Esophagus mucosa (tissue), 1 donor: ENCODE measurements at regions not wholly inside any gene's neighbourhood (a gene's known extent, or its start where the extent isn't known, plus 50 kb on each side); places are given as distances from the start of the nearest gene placed in this dataset.

Experiments used
- ATAC-seq: fragments of 200-7000 bp; cut with Tn5 transposase; one replicate; pipeline ENCODE4 v1.9.1; 2020
- donor health status: DM: yes; HTN: yes; CAD: no.

- ATAC-seq, result peak; percentile 55
Observed at GRCh38 chr6:12383448-12383847, 93.3 kb downstream of the EDN1 start.

- ATAC-seq, result no peak
Observed at GRCh38 chr6:12384357-12384912, 94.3 kb downstream of the EDN1 start.

GRCh38 chr6:12385316-12385715 is 95.2 kb downstream of the EDN1 start:
- ATAC-seq, result no peak

GRCh38 chr6:12386816-12387215 is 96.7 kb downstream of the EDN1 start:
- ATAC-seq, result no peak

- no peak for ATAC-seq
Observed at GRCh38 chr6:12391472-12391871, 101.3 kb downstream of the EDN1 start.

- no peak for ATAC-seq
Observed at GRCh38 chr6:12392490-12392889, 102.3 kb downstream of the EDN1 start.

GRCh38 chr6:12393100-12393499 is 102.9 kb downstream of the EDN1 start:
- no peak for ATAC-seq

- ATAC-seq, result no peak
Observed at GRCh38 chr6:12394170-12394569, 104.0 kb downstream of the EDN1 start.

- no peak for ATAC-seq
Observed at GRCh38 chr6:12395898-12396297, 105.7 kb downstream of the EDN1 start.

GRCh38 chr6:12401200-12401599 is 111.0 kb downstream of the EDN1 start:
- no peak for ATAC-seq

GRCh38 chr6:12403201-12403826 is 113.2 kb downstream of the EDN1 start:
- peak; percentile 36 for ATAC-seq

- no peak for ATAC-seq
Observed at GRCh38 chr6:12403947-12404647, 113.9 kb downstream of the EDN1 start.

- ATAC-seq, result no peak
Observed at GRCh38 chr6:12404651-12405050, 114.5 kb downstream of the EDN1 start.

- no peak for ATAC-seq
Observed at GRCh38 chr6:12408752-12409151, 118.6 kb downstream of the EDN1 start.

GRCh38 chr6:12410946-12411345 is 120.8 kb downstream of the EDN1 start:
- no peak for ATAC-seq

- ATAC-seq, result no peak
Observed at GRCh38 chr6:12414096-12414675, 124.0 kb downstream of the EDN1 start.

GRCh38 chr6:12415980-12416598 is 125.9 kb downstream of the EDN1 start:
- ATAC-seq, result no peak

- ATAC-seq, result no peak
Observed at GRCh38 chr6:12417191-12417590, 127.0 kb downstream of the EDN1 start.

GRCh38 chr6:12418946-12419345 is 128.8 kb downstream of the EDN1 start:
- ATAC-seq, result no peak

GRCh38 chr6:12419631-12420272 is 129.6 kb downstream of the EDN1 start:
- ATAC-seq, result no peak

GRCh38 chr6:12420626-12421025 is 130.5 kb downstream of the EDN1 start:
- peak; percentile 79 for ATAC-seq

- no peak for ATAC-seq
Observed at GRCh38 chr6:12421596-12421995, 131.4 kb downstream of the EDN1 start.

GRCh38 chr6:12422848-12423247 is 132.7 kb downstream of the EDN1 start:
- ATAC-seq, result no peak
